Islet of Langerhans (tissue), 1 donor: ENCODE measurements at regions not wholly inside any gene's neighbourhood (a gene's known extent, or its start where the extent isn't known, plus 50 kb on each side); places are given as distances from the start of the nearest gene placed in this dataset.

Experiments used
- FAIRE-seq: peaks from one replicate; lab custom pipeline; 2011; peaks lifted over from hg19 to GRCh38; lab: Jason Lieb, UNC

GRCh38 chr6:26197933-26198721 lies 110.9 kb downstream of the HFE start:
- FAIRE-seq, result no peak

- no peak for FAIRE-seq
Measured at GRCh38 chr6:26198722-26199056, 111.5 kb downstream of the HFE start.

DNA sequence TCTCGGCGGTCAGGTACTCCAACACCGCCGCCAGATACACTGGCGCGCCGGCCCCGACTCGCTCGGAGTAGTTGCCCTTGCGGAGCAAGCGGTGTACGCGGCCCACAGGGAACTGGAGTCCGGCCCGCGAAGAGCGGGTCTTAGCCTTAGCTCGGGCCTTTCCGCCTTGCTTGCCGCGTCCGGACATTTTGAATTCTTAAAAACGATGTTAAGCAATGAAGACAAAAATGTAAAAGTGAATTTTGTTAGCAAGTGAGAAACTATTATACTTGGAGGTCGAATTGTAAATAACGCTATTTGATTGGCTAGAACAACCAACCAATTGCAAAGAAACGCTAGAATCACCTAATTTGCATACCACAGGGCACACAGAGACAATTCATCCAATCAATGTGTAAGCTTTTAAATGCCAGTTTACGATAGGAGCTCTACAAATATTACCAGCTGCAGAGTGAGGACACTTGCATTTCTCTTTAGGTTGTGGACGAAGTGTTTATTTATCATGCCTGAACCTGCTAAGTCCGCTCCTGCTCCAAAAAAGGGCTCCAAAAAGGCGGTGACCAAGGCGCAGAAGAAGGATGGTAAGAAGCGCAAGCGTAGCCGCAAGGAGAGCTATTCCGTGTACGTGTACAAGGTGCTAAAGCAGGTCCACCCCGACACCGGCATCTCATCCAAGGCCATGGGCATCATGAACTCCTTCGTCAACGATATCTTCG lies 112.0 kb downstream of the HFE start:
- peak; percentile 98 for FAIRE-seq

DNA sequence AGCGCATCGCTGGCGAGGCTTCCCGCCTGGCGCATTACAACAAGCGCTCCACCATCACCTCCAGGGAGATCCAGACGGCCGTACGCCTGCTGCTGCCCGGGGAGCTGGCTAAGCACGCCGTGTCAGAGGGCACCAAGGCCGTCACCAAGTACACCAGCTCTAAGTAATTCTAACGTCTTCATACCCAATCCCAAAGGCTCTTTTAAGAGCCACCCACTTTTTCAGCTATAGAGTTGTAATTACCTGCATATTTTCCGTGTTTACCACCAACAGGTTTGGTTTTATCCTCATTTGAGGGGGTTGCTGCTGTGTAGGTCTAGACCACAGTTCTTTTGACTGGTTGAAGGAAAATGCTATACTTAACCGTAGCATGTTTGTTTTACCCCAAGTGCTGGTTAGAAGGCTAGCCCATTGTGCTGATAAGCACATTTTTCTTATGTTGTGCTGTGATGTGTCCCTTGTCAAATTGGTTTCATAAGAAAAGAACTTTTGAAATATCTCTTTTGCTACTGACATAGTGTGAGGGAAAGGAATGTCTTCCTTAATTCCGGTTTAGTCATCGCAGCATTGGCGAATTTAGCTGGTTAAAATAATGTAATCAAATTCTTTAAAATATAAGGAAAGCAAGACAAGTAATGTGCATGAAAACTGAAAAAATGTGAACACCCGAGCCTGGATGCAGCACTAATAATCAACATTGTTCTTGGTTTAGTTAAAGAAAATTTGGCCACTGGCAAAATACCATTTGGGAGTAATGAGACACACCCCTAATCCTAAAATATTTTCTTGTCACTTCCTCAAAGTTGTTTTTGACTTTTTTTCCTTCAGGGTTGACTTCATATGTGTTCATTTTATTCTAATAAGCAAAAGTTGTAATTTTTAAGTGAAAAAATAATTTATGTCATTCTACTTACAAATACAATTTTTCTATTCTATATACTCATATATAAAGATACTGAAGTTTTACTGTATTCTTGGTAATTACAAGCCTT lies 112.8 kb downstream of the HFE start:
- FAIRE-seq, result no peak

GRCh38 chr6:26200918-26201721 lies 113.9 kb downstream of the HFE start:
- FAIRE-seq, result no peak

- FAIRE-seq, result no peak
Measured at GRCh38 chr6:26202201-26202611, 115.0 kb downstream of the HFE start.

DNA sequence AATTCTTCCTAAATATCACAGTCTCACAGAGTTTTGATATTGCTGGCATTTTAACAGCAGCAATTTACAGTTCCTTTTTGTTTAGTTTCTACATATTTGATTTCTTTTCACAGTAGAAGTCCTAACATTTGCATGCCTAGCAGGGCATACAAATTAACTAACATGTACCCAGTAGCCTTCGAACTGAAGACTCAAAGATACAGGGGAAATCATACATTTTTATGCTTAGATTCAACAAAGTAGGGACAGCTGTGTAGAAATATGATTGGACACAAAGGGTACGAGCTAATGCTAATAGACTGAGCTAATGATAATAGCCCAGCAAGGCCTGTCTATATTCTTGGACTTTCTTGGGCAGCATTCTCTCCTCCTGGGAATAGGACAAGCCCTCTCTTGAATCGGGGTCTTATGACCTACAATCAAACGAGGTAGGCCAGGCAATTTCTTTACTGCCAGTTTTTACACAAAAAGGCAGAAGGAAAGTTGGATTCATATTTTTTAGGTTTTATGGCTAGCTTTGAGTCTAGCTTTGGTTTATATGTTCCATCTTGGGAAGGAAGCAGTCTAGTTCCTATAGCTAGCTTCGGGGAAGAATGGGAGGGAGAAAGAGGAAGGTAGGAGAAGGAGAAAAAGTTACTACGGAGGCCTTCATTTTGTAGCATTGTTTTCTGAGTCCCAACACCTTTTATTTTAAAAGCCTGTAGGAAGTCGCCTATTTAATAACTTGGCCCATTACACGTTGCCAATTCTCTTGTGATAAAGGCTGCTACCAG lies 115.8 kb downstream of the HFE start:
- no peak for FAIRE-seq

DNA sequence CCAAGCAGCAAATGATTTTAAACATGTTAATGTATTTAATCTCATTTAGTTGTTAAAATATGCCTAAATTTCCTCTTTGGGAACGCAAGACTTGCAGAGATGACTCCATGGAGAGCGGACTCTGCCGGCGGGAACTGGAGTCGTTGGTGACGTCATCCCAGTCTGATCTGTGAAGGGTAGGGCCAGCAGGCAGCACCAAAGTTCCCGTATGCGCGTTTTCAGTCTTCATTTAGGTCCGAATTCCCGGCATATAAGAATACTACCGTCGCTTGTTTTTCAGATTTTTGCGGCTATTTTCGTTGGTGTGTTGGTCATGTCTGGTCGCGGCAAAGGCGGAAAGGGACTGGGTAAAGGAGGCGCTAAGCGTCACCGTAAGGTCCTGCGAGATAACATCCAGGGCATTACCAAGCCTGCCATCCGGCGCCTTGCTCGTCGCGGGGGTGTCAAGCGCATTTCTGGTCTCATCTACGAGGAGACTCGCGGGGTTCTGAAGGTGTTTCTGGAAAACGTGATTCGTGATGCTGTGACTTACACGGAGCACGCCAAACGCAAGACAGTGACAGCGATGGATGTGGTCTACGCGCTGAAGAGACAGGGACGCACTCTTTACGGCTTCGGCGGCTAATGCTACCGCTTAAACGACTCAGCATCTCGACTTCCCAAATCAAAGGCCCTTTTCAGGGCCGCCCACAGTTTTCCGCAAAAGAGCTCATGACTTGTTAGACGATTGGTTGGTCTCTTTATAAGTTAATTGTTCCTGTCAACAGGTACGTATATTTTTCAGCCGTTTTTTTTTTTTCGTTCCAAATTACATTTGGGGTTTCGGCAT lies 117.3 kb downstream of the HFE start:
- FAIRE-seq, result peak; percentile 94

- peak; percentile 84 for FAIRE-seq
Measured at GRCh38 chr6:26205161-26205624, 118.0 kb downstream of the HFE start.

- peak; percentile 38 for FAIRE-seq
Measured at GRCh38 chr6:26205625-26206574, 118.7 kb downstream of the HFE start.

DNA sequence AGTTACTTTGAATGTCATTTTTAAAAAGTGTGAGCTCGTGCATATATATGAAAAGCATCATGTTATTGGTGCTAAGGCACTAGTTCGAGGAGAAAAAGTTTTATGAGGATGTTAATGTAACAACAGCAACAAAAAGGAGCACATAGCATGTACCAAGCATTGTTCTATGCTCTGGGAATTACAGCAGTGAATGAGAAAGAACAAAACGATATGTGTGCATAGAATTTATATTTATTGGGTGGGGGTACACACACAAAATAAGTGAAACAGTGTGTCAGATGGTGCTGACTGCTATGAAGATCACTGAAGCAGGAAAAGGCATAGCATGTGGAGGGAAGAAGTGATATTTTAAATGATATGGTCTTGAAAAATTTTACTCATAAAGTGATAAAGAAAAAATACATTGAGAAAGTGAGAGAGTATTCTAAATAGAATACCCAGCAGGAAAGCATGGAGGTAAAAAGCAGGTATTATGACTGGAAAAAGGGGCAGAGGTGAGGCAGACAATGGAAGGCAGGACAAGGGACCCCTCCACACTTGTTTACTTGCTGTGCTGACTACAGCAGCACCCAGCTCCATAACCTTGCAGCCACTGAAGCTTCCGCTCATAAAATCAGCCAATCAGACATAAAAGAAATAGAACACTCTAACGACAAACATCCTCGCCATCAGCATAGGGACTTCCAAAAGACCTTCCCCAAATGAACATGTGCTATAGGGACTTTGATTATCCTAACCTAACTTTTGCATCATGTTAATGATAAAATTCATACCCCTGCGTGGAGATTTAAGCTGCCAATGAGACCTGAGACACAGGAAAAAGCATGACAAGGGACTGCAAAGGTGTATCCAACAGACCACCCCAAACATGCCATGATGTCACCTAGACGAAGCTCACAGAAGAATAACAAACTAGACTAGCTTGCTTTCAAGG lies 119.9 kb downstream of the HFE start:
- FAIRE-seq, result no peak

DNA sequence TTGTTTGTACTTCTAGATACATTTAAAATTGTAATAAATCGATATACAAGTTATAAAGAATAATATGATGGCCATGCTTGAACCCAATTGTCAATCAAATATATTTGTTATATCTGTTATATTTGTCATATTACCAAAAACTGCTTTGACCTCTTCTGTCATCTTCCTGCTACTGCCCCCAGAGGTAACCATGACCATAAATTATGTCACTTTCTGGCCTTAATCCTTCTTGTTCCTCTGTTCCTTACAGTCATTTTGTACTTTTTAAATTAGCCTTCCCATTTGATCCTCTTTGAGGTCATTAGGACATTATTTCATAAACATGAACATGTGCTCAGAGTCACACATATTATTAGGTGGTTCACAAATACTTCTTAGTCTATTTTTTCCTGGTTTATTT lies 124.7 kb downstream of the HFE start:
- no peak for FAIRE-seq

GRCh38 chr6:26213334-26214075 lies 126.3 kb downstream of the HFE start:
- FAIRE-seq, result no peak

DNA sequence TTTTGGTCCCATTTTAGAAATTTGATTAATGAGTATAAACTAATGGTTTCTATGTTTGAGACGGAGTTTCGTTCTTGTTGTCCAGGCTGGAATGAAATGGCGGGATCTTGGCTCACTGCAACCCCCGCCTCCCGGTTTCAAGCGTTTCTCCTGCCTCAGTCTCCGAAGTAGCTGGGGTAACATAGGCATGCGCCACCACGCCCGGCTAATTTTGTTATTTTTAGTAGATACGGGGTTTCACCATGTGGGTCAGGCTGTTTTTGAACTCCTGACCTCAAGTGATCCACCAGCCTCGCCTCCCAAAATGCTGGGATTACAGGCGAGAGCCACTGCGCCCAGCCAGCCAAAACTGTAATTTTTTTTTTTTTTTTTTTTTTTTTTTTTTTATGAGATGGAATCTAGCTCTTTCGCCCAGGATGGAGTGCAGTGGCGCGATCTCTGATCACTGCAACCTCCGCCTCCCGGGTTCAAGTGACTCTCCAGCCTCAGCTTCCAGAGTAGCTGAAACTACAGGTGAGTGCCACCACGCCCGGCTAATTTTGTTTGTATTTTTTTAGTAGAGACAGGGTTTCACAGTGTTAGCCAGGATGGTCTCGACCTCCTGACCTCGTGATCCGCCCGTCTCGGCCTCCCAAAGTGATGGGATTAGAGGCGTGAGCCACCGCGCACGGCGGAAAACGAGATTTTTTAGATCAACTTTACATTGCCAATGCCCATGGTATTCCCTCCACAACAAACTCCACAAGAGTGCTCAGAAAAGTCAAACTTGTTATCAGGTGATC lies 127.8 kb downstream of the HFE start:
- FAIRE-seq, result no peak

DNA sequence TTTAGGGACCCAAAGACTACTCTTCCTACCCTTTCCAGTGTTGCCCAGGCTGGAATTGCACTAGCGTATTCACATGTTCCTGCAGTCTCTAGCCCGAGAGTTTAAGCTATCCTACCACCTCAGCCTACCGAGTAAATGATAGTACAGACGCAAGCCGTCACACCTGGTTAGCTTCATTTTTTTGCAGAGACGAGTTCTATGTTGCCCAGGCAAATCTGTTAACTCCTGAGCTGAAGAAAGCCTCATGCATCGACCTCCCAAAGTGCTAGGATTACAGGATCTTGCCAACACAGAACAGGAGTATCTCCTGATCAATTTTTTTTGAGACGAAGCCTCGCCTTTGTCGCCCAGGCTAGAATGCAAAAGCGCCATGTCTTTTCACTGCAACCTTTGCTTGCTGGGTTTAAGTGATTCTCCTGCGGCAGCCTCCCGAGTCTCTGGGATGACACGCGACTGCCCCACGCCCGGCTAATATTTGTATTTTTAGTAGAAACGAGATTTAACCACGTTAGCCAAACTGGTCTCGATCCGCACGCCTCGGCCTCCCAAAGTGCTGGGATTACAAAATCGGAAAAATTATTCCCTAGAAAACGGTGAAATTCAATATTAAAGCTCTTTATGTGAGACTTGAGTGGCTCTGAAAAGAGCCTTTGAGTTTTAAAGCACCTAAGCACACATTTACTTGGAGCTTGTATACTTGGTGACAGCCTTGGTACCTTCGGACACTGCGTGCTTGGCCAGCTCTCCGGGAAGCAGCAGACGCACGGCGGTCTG lies 128.5 kb downstream of the HFE start:
- no peak for FAIRE-seq
